Upper lobe of right lung (tissue), 1 donor: ENCODE measurements at regions not wholly inside any gene's neighbourhood (a gene's known extent, or its start where the extent isn't known, plus 50 kb on each side); places are given as distances from the start of the nearest gene placed in this dataset.
A peak's percentile ranks its signal among the peaks of the same experiment; 100 is the strongest.

Experiments
- ATAC-seq: fragments of 200-7000 bp; cut with Tn5 transposase; one replicate; pipeline ENCODE4 v1.9.1; 2020; ENCODE audit warnings: mild to moderate bottlenecking, moderate library complexity
- DNase-seq: peaks from one replicate; pipeline ENCODE4 v3.0.0-alpha.2; 2020
- H3K27ac ChIP-seq: fragments of 200-600 bp; one replicate; pipeline ENCODE4 v1.8.0; 2022
- H3K27me3 ChIP-seq: fragments of 200-600 bp; one replicate; pipeline ENCODE4 v1.8.0; 2022; ENCODE audit warnings: mild to moderate bottlenecking
- H3K36me3 ChIP-seq: fragments of 200-600 bp; one replicate; pipeline ENCODE4 v1.8.0; 2022
- H3K4me1 ChIP-seq: fragments of 200-600 bp; one replicate; pipeline ENCODE4 v1.8.0; 2022
- H3K4me3 ChIP-seq: fragments of 200-600 bp; one replicate; pipeline ENCODE4 v1.8.0; 2022; ENCODE audit warnings: mild to moderate bottlenecking
- H3K9me3 ChIP-seq: fragments of 200-600 bp; one replicate; pipeline ENCODE4 v1.8.0; 2022
- CTCF ChIP-seq: fragments of 200-600 bp; IDR thresholded peaks from one replicate; pipeline ENCODE4 v1.8.0; 2022; ENCODE audit warnings: antibody characterized with exemption
- intact Hi-C: fragments of 100-400 bp; cut with DNase I; formaldehyde crosslinking; loops from one replicate; pipeline ENCODE4 v1.11.0; 2022
- donor health status: DM: no; HTN: yes; CAD: no; lungs with severe emphysema.

- intact Hi-C loops, result no loop called here
Observed at GRCh38 chr20:48321271-48321670, 506.5 kb downstream of the PREX1 start.

GRCh38 chr20:48319943-48320584 is 507.7 kb downstream of the PREX1 start:
- no peaks in the 10 kb centered on the region for H3K27me3 ChIP-seq
- ATAC-seq, result peak; percentile 20
- H3K27ac ChIP-seq, result no peak overlapping the region
- H3K9me3 ChIP-seq, result no peaks in the 10 kb centered on the region
- no peak for DNase-seq
- intact Hi-C loops, result no loop called here
- no peaks in the 10 kb centered on the region for H3K4me1 ChIP-seq
- no peak overlapping the region for H3K4me3 ChIP-seq
- no peaks in the 10 kb centered on the region for H3K36me3 ChIP-seq
- TF ChIP-seq CTCF, result no peak

More at GRCh38 chr20:48321271-48321670, 506.5 kb downstream of the PREX1 start:
- Histone ChIP-seq H3K4me3 (no peak overlapping the region), H3K27me3 (no peaks in the 10 kb centered on the region), H3K27ac (no peak overlapping the region), H3K36me3 (no peaks in the 10 kb centered on the region), H3K4me1 (no peaks in the 10 kb centered on the region), H3K9me3 (no peaks in the 10 kb centered on the region)
- no peak for ATAC-seq
- DNase-seq, result no peak
- no peak for TF ChIP-seq CTCF

- H3K36me3 ChIP-seq, result no peaks in the 10 kb centered on the region
- no peaks in the 10 kb centered on the region for H3K4me1 ChIP-seq
- intact Hi-C loops, result no loop called here
- H3K4me3 ChIP-seq, result no peak overlapping the region
- no peaks in the 10 kb centered on the region for H3K27me3 ChIP-seq
- ATAC-seq (no peak), DNase-seq (no peak)
- no peak overlapping the region for H3K27ac ChIP-seq
- no peaks in the 10 kb centered on the region for H3K9me3 ChIP-seq
- no peak for TF ChIP-seq CTCF
Observed at GRCh38 chr20:48317578-48317977, 510.2 kb downstream of the PREX1 start.

- no peak for DNase-seq
- Histone ChIP-seq H3K27ac (no peak overlapping the region), H3K4me3 (no peak overlapping the region), H3K4me1 (no peaks in the 10 kb centered on the region), H3K27me3 (no peaks in the 10 kb centered on the region), H3K36me3 (no peaks in the 10 kb centered on the region), H3K9me3 (no peaks in the 10 kb centered on the region)
- ATAC-seq, result no peak
- TF ChIP-seq CTCF, result no peak
- intact Hi-C loops, result no loop called here
Observed at GRCh38 chr20:48314925-48315592, 512.7 kb downstream of the PREX1 start.

- H3K4me3 ChIP-seq, result no peak overlapping the region
- H3K4me1 ChIP-seq, result no peaks in the 10 kb centered on the region
- H3K27ac ChIP-seq, result no peak overlapping the region
- TF ChIP-seq CTCF, result no peak
- H3K36me3 ChIP-seq, result no peaks in the 10 kb centered on the region
- intact Hi-C loops, result no loop called here
- no peaks in the 10 kb centered on the region for H3K9me3 ChIP-seq
- ATAC-seq (no peak), DNase-seq (no peak)
- H3K27me3 ChIP-seq, result no peaks in the 10 kb centered on the region
Observed at GRCh38 chr20:48313324-48313723, 514.5 kb downstream of the PREX1 start.
